OCI-LY7 (cell line): ENCODE measurements at regions not wholly inside any gene's neighbourhood (a gene's known extent, or its start where the extent isn't known, plus 50 kb on each side); places are given as distances from the start of the nearest gene placed in this dataset.
"Not testable (repeated sequence)": the region's sequence is repeated elsewhere in the genome, so short reads cannot be mapped to it uniquely, and the experiment has no call there.

Experiments used
- EZH2phosphoT487 ChIP-seq: fragments of 200-600 bp; sonication (generic); IDR thresholded peaks from 2 replicates; pipeline ENCODE4 v1.6.1; 2018; ENCODE audit warnings: low read depth, borderline replicate concordance, mild to moderate bottlenecking, mixed run types, antibody characterized with exemption, low read length, moderate library complexity, mixed read lengths
- TF ChIP-seq, protein P1 (sequence below): fragments of 200-600 bp; sonication (generic); conservative IDR thresholded peaks from 2 replicates; pipeline ENCODE4 v1.5.1; 2014; ENCODE audit warnings: mild to moderate bottlenecking, antibody characterized with exemption, low read length, moderate library complexity, mixed read lengths

DNA sequence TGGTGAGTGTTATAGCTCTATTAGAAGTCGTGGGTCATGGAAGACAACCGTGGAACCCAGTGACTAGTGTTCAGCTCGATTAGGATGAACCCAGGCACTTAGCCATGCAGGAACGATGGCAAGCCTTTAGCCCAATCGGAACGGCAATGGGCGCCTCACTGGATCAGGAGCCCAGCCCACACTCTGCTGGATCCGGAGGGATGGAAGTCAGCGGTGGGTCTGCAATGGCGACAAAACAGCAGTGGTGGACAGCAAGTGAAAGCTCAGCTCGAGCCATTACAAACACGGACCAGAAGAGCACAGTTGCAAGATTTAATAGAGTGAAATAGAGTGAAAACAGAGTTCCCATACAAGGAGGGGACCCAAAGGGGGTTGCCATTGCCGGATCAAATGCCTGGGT is 558.5 kb upstream of the CYLC2 start:
- TF ChIP-seq, protein P1, sequence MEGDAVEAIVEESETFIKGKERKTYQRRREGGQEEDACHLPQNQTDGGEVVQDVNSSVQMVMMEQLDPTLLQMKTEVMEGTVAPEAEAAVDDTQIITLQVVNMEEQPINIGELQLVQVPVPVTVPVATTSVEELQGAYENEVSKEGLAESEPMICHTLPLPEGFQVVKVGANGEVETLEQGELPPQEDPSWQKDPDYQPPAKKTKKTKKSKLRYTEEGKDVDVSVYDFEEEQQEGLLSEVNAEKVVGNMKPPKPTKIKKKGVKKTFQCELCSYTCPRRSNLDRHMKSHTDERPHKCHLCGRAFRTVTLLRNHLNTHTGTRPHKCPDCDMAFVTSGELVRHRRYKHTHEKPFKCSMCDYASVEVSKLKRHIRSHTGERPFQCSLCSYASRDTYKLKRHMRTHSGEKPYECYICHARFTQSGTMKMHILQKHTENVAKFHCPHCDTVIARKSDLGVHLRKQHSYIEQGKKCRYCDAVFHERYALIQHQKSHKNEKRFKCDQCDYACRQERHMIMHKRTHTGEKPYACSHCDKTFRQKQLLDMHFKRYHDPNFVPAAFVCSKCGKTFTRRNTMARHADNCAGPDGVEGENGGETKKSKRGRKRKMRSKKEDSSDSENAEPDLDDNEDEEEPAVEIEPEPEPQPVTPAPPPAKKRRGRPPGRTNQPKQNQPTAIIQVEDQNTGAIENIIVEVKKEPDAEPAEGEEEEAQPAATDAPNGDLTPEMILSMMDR: not testable (repeated sequence)
- not testable (repeated sequence) for TF ChIP-seq EZH2phosphoT487
